CD14-positive monocyte (primary cell): ENCODE measurements at regions not wholly inside any gene's neighbourhood (a gene's known extent, or its start where the extent isn't known, plus 50 kb on each side); places are given as distances from the start of the nearest gene placed in this dataset.

Source experiments
- DNase-seq, 3 donors: peaks; one replicate each; pipeline ENCODE4 v3.0.0-alpha.2; 2011 to 2022
- H2AFZ ChIP-seq: 2 replicates; pipeline ENCODE4 v1.6.0; 2012; ENCODE audit warnings: mild to moderate bottlenecking, low read depth, low read length, inconsistent platforms; ENCODE audit not compliant: insufficient read depth, poor library complexity, severe bottlenecking
- H3K27ac ChIP-seq, 2 donors: 1 replicate in 1 of 2; 2 replicates in 1 of 2; pipeline ENCODE4 v1.5.1; 2012 to 2013; ENCODE audit warnings: low read length in 2 of 2, control low read depth in 1 of 2, inconsistent platforms in 1 of 2, low read depth in 1 of 2, mild to moderate bottlenecking in 1 of 2
- H3K27me3 ChIP-seq, 2 donors: one replicate each; pipeline versions ENCODE4 v1.6.0 to v1.6.1; 2011 to 2013; ENCODE audit warnings: low read length in 2 of 2; ENCODE audit not compliant: control insufficient read depth in 2 of 2, insufficient read depth in 2 of 2
- H3K36me3 ChIP-seq, 2 donors: replicated peaks in 1 of 2; 1 replicate in 1 of 2; 2 replicates in 1 of 2; pipeline versions ENCODE4 v1.5.1 to v1.6.1; 2012 to 2013; ENCODE audit warnings: low read length in 2 of 2, control low read depth in 1 of 2, inconsistent platforms in 1 of 2, mild to moderate bottlenecking in 1 of 2; ENCODE audit not compliant: insufficient read depth in 2 of 2, control insufficient read depth in 1 of 2
- H3K4me1 ChIP-seq, 2 donors: 1 replicate in 1 of 2; 2 replicates in 1 of 2; pipeline versions ENCODE4 v1.5.1 to v1.6.1; 2012 to 2013; ENCODE audit warnings: low read length in 2 of 2, control low read depth in 1 of 2, inconsistent platforms in 1 of 2, mild to moderate bottlenecking in 1 of 2, moderate library complexity in 1 of 2; ENCODE audit not compliant: insufficient read depth in 2 of 2, control insufficient read depth in 1 of 2
- H3K4me2 ChIP-seq: replicated peaks from 2 replicates; pipeline ENCODE3; 2012; ENCODE audit warnings: low read length, moderate library complexity, mild to moderate bottlenecking; ENCODE audit not compliant: poor library complexity, severe bottlenecking; ENCODE audit errors: extremely low read depth
- H3K4me3 ChIP-seq, 3 experiments: fragments of 200-600 bp in 1 of 3; sonication (generic) in 1 of 3; replicated peaks in 1 of 3; 1 replicate in 2 of 3; 2 replicates in 1 of 3; pipeline ENCODE4 v1.5.1; 2011 to 2013; ENCODE audit warnings: low read length in 3 of 3, mild to moderate bottlenecking in 3 of 3, control low read depth in 2 of 3, low read depth in 2 of 3, inconsistent platforms in 1 of 3, moderate library complexity in 1 of 3
- H3K79me2 ChIP-seq: 2 replicates; pipeline ENCODE4 v1.6.0; 2012; ENCODE audit warnings: mild to moderate bottlenecking, control low read depth, inconsistent platforms, low read length, moderate library complexity; ENCODE audit not compliant: insufficient read depth
- H3K9ac ChIP-seq: 2 replicates; pipeline ENCODE4 v1.6.0; 2017; ENCODE audit warnings: low read length, mild to moderate bottlenecking; ENCODE audit not compliant: insufficient read depth, poor library complexity, severe bottlenecking
- H3K9me3 ChIP-seq, 2 donors: replicated peaks in 1 of 2; 1 replicate in 1 of 2; 2 replicates in 1 of 2; pipeline versions ENCODE4 v1.5.1 to v1.6.1; 2012 to 2013; ENCODE audit warnings: low read length in 2 of 2, control low read depth in 1 of 2; ENCODE audit not compliant: control insufficient read depth in 1 of 2, insufficient read depth in 1 of 2
- H4K20me1 ChIP-seq: 2 replicates; pipeline ENCODE4 v1.6.0; 2012; ENCODE audit warnings: mild to moderate bottlenecking, low read length, control low read depth, moderate library complexity; ENCODE audit not compliant: insufficient read depth
- H3K27ac Mint-ChIP-seq, 7 donors: one replicate each; pipeline ENCODE4 v1.8.0; 2020; ENCODE audit warnings: mild to moderate bottlenecking in 7 of 7, mixed read lengths in 7 of 7, moderate library complexity in 6 of 7, inconsistent platforms in 2 of 7
- H3K27me3 Mint-ChIP-seq, 3 donors: one replicate each; pipeline ENCODE4 v1.8.0; 2021 to 2022; ENCODE audit warnings: low read depth in 3 of 3, mild to moderate bottlenecking in 3 of 3, mixed read lengths in 3 of 3, moderate library complexity in 3 of 3, inconsistent platforms in 1 of 3
- H3K36me3 Mint-ChIP-seq, 2 donors: one replicate each; pipeline ENCODE4 v1.8.0; 2020; ENCODE audit warnings: mixed read lengths in 2 of 2, inconsistent platforms in 1 of 2, mild to moderate bottlenecking in 1 of 2
- H3K4me1 Mint-ChIP-seq: one replicate; pipeline ENCODE4 v1.8.0; 2020; ENCODE audit warnings: mild to moderate bottlenecking, mixed read lengths
- H3K4me3 Mint-ChIP-seq, 2 donors: one replicate each; pipeline ENCODE4 v1.8.0; 2020; ENCODE audit warnings: mild to moderate bottlenecking in 2 of 2, mixed read lengths in 2 of 2, moderate library complexity in 1 of 2
- H3K9me3 Mint-ChIP-seq, 7 donors: one replicate each; pipeline ENCODE4 v1.8.0; 2020 to 2022; ENCODE audit warnings: mixed read lengths in 7 of 7, mild to moderate bottlenecking in 6 of 7, moderate library complexity in 6 of 7, inconsistent platforms in 2 of 7
- WGBS: methylation state at CpG from one replicate; pipeline ENCODE4 v1.1.5; 2013; ENCODE audit warnings: missing lambda C conversion rate; ENCODE audit not compliant: insufficient coverage; 5-methylcytosine and 5-hydroxymethylcytosine counted together
- intact Hi-C, 2 donors: fragments of 100-400 bp; cut with micrococcal nuclease; formaldehyde crosslinking; loops; one replicate each; pipeline versions ENCODE4 v1.15.0 to v1.15.1; 2023
- TF ChIP-seq, protein P1 (sequence below): fragments of 200-600 bp; IDR thresholded peaks from one replicate; pipeline ENCODE4 v1.8.0; 2022; ENCODE audit warnings: antibody characterized with exemption, mild to moderate bottlenecking

DNA sequence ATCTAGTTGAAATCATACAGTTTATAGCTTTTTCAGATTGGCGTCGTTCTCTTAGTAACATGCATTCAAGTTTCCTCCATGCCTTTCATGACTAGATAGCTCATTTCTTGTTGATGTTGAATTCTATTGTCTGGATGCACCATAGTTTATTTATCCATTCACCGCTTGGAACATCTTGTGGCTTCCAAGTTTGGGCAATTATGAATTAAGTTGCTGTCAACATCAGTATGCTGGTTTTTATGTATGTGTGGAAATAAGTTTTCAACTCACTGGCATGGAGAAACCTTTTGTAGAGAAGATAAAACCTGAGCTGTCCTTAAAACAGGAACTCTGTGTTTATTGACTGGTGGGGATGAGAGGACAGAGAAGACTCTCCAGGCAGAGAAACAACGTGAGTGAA, 248.0 kb downstream of the CDC5L start:
- Histone ChIP-seq H4K20me1 (no peaks in the 10 kb centered on the region), H3K4me2 (no peak overlapping the region), H3K27ac (no peak overlapping the region), H3K9ac (no peak overlapping the region), H3K4me3 (no peak overlapping the region), H3K79me2 (no peaks in the 10 kb centered on the region), H3K9me3 (no peaks in the 10 kb centered on the region), H3K36me3 (no peaks in the 10 kb centered on the region), H2AFZ (no peak overlapping the region), H3K4me1 (peaks cover 8 to 10% of the 10 kb centered on the region in 2 donors), H3K27me3 (no peaks in the 10 kb centered on the region)
- no peaks in the 10 kb centered on the region for H3K9me3 Mint-ChIP-seq
- H3K27ac Mint-ChIP-seq, result peak overlapping the region in 2 of 7 donors; percentile 4 to 64
- intact Hi-C loops, result loop anchor here in 1 of 2 donors (10.0 kb wide), 1 partner anchor 1069 kb away; no protein-coding TSS in a partner anchor
- no peaks in the 10 kb centered on the region for H3K36me3 Mint-ChIP-seq
- WGBS, result 33% methylated on average over 1 of the region's 4 CpGs
- TF ChIP-seq, protein P1, sequence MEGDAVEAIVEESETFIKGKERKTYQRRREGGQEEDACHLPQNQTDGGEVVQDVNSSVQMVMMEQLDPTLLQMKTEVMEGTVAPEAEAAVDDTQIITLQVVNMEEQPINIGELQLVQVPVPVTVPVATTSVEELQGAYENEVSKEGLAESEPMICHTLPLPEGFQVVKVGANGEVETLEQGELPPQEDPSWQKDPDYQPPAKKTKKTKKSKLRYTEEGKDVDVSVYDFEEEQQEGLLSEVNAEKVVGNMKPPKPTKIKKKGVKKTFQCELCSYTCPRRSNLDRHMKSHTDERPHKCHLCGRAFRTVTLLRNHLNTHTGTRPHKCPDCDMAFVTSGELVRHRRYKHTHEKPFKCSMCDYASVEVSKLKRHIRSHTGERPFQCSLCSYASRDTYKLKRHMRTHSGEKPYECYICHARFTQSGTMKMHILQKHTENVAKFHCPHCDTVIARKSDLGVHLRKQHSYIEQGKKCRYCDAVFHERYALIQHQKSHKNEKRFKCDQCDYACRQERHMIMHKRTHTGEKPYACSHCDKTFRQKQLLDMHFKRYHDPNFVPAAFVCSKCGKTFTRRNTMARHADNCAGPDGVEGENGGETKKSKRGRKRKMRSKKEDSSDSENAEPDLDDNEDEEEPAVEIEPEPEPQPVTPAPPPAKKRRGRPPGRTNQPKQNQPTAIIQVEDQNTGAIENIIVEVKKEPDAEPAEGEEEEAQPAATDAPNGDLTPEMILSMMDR, result no peak
- H3K27me3 Mint-ChIP-seq, result peaks cover 4 to 13% (median 8%) of the 10 kb centered on the region in 3 donors
- H3K4me3 Mint-ChIP-seq, result no peak overlapping the region
- no peak for DNase-seq
- peaks cover 18% of the 10 kb centered on the region for H3K4me1 Mint-ChIP-seq

DNA sequence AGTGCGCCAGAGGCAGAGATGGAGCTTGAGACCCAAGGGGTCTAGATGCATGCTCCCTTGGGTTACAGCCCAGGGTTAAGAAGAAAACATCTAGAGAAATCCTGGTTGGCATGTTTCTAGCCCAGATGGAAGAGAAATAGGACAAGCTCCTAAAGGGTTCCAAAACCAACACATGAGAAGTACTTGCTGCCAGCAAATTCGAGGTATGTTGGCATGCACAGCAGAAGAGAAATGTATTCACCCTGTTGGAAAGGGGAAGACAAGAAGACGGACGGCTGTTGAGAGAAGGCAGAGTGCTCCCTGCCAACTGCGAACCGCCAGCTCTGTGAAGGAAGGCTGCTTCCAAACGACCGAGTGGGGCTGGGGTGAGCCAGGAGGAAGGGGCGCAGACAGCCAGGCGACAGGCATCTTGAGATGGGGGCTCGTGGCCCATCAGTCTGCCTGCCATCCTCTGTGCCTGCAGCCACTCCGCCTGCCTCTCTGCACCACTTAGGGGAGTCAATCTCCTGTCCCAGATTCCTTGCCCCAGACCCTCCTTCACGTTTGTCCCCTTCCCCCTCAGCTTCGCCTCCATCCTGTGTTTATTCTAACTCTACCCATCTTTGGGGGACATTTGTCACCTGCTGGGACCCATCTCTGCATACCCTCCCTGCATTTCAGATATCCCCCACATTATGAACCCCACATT, 249.2 kb downstream of the CDC5L start:
- intact Hi-C loops, result loop anchor here in 1 of 2 donors (10.0 kb wide), 1 partner anchor 1068 kb away; no protein-coding TSS in a partner anchor
- no peak overlapping the region for H3K4me3 ChIP-seq
- no peaks in the 10 kb centered on the region for H4K20me1 ChIP-seq
- peaks cover 5 to 7% of the 10 kb centered on the region in 2 donors for H3K4me1 ChIP-seq
- H3K9me3 ChIP-seq, result no peaks in the 10 kb centered on the region
- no peak overlapping the region for H3K4me2 ChIP-seq
- H3K4me3 Mint-ChIP-seq, result no peak overlapping the region
- no peak overlapping the region for H3K27ac Mint-ChIP-seq
- H3K36me3 ChIP-seq, result no peaks in the 10 kb centered on the region
- no peak overlapping the region for H2AFZ ChIP-seq
- no peak overlapping the region for H3K9ac ChIP-seq
- TF ChIP-seq, protein P1, result no peak
- H3K79me2 ChIP-seq, result no peaks in the 10 kb centered on the region
- WGBS, result 85% methylated on average over 13 of the region's 14 CpGs
- H3K27me3 ChIP-seq, result no peaks in the 10 kb centered on the region
- peaks cover 16% of the 10 kb centered on the region for H3K4me1 Mint-ChIP-seq
- H3K27ac ChIP-seq, result no peak overlapping the region
- H3K27me3 Mint-ChIP-seq, result peaks cover 4 to 13% (median 8%) of the 10 kb centered on the region in 3 donors
- H3K36me3 Mint-ChIP-seq, result no peaks in the 10 kb centered on the region
- no peaks in the 10 kb centered on the region for H3K9me3 Mint-ChIP-seq
- no peak for DNase-seq
